Caco-2 (cell line): ENCODE measurements at regions not wholly inside any gene's neighbourhood (a gene's known extent, or its start where the extent isn't known, plus 50 kb on each side); places are given as distances from the start of the nearest gene placed in this dataset.

Source experiments
- BruUV-seq: library from RNA; stranded (reverse); fragments of 400-500 nt; replicated peaks from 2 replicates; lab custom pipeline; 2021; lab: Mats Ljungman, UMichigan
- CTCF ChIA-PET: fragments of 300-600 bp; sonication (Branson Sonifier 250); formaldehyde crosslinking; loops from one replicate; lab custom pipeline; 2022; ENCODE audit warnings: antibody characterized with exemption; lab: Charles Lee
- POLR2A ChIA-PET: fragments of 300-600 bp; sonication (Branson Sonifier 250); formaldehyde crosslinking; loops from one replicate; lab custom pipeline; 2022; ENCODE audit warnings: antibody characterized with exemption; lab: Charles Lee
- DNase-seq, 2 experiments: peaks; one replicate each; pipeline versions ENCODE4 v3.0.0 to v3.0.0-alpha.2; 2020 to 2022
- H3K27me3 ChIP-seq: replicated peaks from 2 replicates; pipeline ENCODE4 v1.6.0; 2011; ENCODE audit warnings: low read length; ENCODE audit not compliant: control insufficient read depth, insufficient read depth
- H3K36me3 ChIP-seq: 2 replicates; pipeline ENCODE4 v1.5.1; 2011; ENCODE audit warnings: low read length; ENCODE audit not compliant: control insufficient read depth, insufficient read depth
- H3K4me1 ChIP-seq: fragments of 250-450 bp; sonication (Bioruptor Pico); 2 replicates; pipeline ENCODE4 v1.5.1; 2020; ENCODE audit warnings: mild to moderate bottlenecking
- H3K4me3 ChIP-seq: 2 replicates; pipeline ENCODE4 v1.5.1; 2011; ENCODE audit warnings: low read depth, mild to moderate bottlenecking, control low read depth, low read length
- H3K9me3 ChIP-seq: fragments of 250-450 bp; sonication (Bioruptor Pico); 2 replicates; pipeline ENCODE4 v1.5.1; 2020; ENCODE audit warnings: mild to moderate bottlenecking, moderate library complexity
- H3K27ac Mint-ChIP-seq: one replicate; pipeline ENCODE4 v1.8.0; 2022; ENCODE audit warnings: mixed read lengths; ENCODE audit not compliant: unreplicated experiment
- H3K27me3 Mint-ChIP-seq: one replicate; pipeline ENCODE4 v1.8.0; 2022; ENCODE audit warnings: mixed read lengths; ENCODE audit not compliant: insufficient read depth, unreplicated experiment
- H3K36me3 Mint-ChIP-seq: one replicate; pipeline ENCODE4 v1.8.0; 2022; ENCODE audit warnings: mild to moderate bottlenecking, mixed read lengths; ENCODE audit not compliant: insufficient read depth, unreplicated experiment
- H3K4me1 Mint-ChIP-seq: one replicate; pipeline ENCODE4 v1.8.0; 2022; ENCODE audit warnings: low read depth, mixed read lengths; ENCODE audit not compliant: unreplicated experiment
- H3K4me3 Mint-ChIP-seq: one replicate; pipeline ENCODE4 v1.8.0; 2022; ENCODE audit warnings: mild to moderate bottlenecking, moderate library complexity, mixed read lengths; ENCODE audit not compliant: unreplicated experiment
- H3K9me3 Mint-ChIP-seq: one replicate; pipeline ENCODE4 v1.8.0; 2022; ENCODE audit warnings: mixed read lengths; ENCODE audit not compliant: unreplicated experiment
- intact Hi-C: fragments of 100-400 bp; cut with micrococcal nuclease; formaldehyde crosslinking; loops from one replicate; pipeline ENCODE4 v1.10.0; 2022; ENCODE audit not compliant: unreplicated experiment
- TF ChIP-seq, protein P1 (sequence below), 2 experiments: fragments of 200-600 bp in 1 of 2; IDR thresholded peaks; 1 replicate in 1 of 2; 2 replicates in 1 of 2; pipeline versions ENCODE4 v1.5.1 to v1.8.0; 2011 to 2022; ENCODE audit warnings: antibody characterized with exemption in 1 of 2, control low read depth in 1 of 2, inconsistent platforms in 1 of 2, low read depth in 1 of 2, low read length in 1 of 2, mild to moderate bottlenecking in 1 of 2, moderate library complexity in 1 of 2; ENCODE audit not compliant: insufficient read depth in 1 of 2, severe bottlenecking in 1 of 2, unreplicated experiment in 1 of 2

- H3K4me3 Mint-ChIP-seq: no peak overlapping the region
- no peak for DNase-seq
- Histone ChIP-seq H3K4me1 (no peaks in the 10 kb centered on the region), H3K27me3 (no peaks in the 10 kb centered on the region), H3K9me3 (no peaks in the 10 kb centered on the region), H3K36me3 (no peaks in the 10 kb centered on the region), H3K4me3 (no peak overlapping the region)
- no peak overlapping the region for H3K27ac Mint-ChIP-seq
- no peaks in the 10 kb centered on the region for H3K9me3 Mint-ChIP-seq
- H3K36me3 Mint-ChIP-seq: no peaks in the 10 kb centered on the region
- TF ChIP-seq, protein P1, sequence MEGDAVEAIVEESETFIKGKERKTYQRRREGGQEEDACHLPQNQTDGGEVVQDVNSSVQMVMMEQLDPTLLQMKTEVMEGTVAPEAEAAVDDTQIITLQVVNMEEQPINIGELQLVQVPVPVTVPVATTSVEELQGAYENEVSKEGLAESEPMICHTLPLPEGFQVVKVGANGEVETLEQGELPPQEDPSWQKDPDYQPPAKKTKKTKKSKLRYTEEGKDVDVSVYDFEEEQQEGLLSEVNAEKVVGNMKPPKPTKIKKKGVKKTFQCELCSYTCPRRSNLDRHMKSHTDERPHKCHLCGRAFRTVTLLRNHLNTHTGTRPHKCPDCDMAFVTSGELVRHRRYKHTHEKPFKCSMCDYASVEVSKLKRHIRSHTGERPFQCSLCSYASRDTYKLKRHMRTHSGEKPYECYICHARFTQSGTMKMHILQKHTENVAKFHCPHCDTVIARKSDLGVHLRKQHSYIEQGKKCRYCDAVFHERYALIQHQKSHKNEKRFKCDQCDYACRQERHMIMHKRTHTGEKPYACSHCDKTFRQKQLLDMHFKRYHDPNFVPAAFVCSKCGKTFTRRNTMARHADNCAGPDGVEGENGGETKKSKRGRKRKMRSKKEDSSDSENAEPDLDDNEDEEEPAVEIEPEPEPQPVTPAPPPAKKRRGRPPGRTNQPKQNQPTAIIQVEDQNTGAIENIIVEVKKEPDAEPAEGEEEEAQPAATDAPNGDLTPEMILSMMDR (IDR thresholded peaks at IDR 0.05; ENCODE audit: insufficient read depth in 1 of 2, low read depth in 1 of 2, low read length in 1 of 2, severe bottlenecking in 1 of 2, unreplicated experiment in 1 of 2): no peak
- no peaks in the 10 kb centered on the region for H3K27me3 Mint-ChIP-seq
- BruUV-seq: no TSS peak
- H3K4me1 Mint-ChIP-seq: no peaks in the 10 kb centered on the region
- POLR2A ChIA-PET: no interaction called here
- intact Hi-C loops: no loop called here
- CTCF ChIA-PET: no interaction called here
Measured at GRCh38 chr2:120658770-120659158, 76.9 kb upstream of the GLI2 start.

GRCh38 chr2:120659275-120659977 lies 76.2 kb upstream of the GLI2 start:
- Mint-ChIP-seq H3K4me1 (no peaks in the 10 kb centered on the region), H3K27ac (no peak overlapping the region), H3K9me3 (peaks cover 4% of the 10 kb centered on the region), H3K36me3 (no peaks in the 10 kb centered on the region), H3K27me3 (no peaks in the 10 kb centered on the region), H3K4me3 (no peak overlapping the region)
- H3K4me3 ChIP-seq: no peak overlapping the region
- no peaks in the 10 kb centered on the region for H3K27me3 ChIP-seq
- intact Hi-C loops: no loop called here
- POLR2A ChIA-PET: no interaction called here
- TF ChIP-seq, protein P1 (IDR thresholded peaks at IDR 0.05; ENCODE audit: insufficient read depth in 1 of 2, low read depth in 1 of 2, low read length in 1 of 2, severe bottlenecking in 1 of 2, unreplicated experiment in 1 of 2): no peak
- BruUV-seq: no TSS peak
- H3K36me3 ChIP-seq: no peaks in the 10 kb centered on the region
- H3K4me1 ChIP-seq: no peaks in the 10 kb centered on the region
- DNase-seq: no peak
- peaks cover 3% of the 10 kb centered on the region; the same call in 1 of the 2 replicates for H3K9me3 ChIP-seq
- CTCF ChIA-PET: no interaction called here

- TF ChIP-seq, protein P1 (IDR thresholded peaks at IDR 0.05; ENCODE audit: insufficient read depth in 1 of 2, low read depth in 1 of 2, low read length in 1 of 2, severe bottlenecking in 1 of 2, unreplicated experiment in 1 of 2): no peak
- peaks cover 11% of the 10 kb centered on the region for H3K9me3 Mint-ChIP-seq
- Histone ChIP-seq H3K4me3 (no peak overlapping the region), H3K4me1 (no peaks in the 10 kb centered on the region), H3K27me3 (no peaks in the 10 kb centered on the region), H3K9me3 (peaks cover 7% of the 10 kb centered on the region; the same call in 1 of the 2 replicates), H3K36me3 (no peaks in the 10 kb centered on the region)
- ChIA-PET POLR2A (no interaction called here), CTCF (no interaction called here)
- H3K27me3 Mint-ChIP-seq: no peaks in the 10 kb centered on the region
- no peak overlapping the region for H3K27ac Mint-ChIP-seq
- H3K4me1 Mint-ChIP-seq: no peaks in the 10 kb centered on the region
- no peaks in the 10 kb centered on the region for H3K36me3 Mint-ChIP-seq
- BruUV-seq: no TSS peak
- intact Hi-C loops: no loop called here
- DNase-seq: no peak
- no peak overlapping the region for H3K4me3 Mint-ChIP-seq
Measured at GRCh38 chr2:120660056-120660694, 75.5 kb upstream of the GLI2 start.
